HEK293 (cell line): ENCODE measurements at regions not wholly inside any gene's neighbourhood (a gene's known extent, or its start where the extent isn't known, plus 50 kb on each side); places are given as distances from the start of the nearest gene placed in this dataset.

ENCODE experiments used
- CTCF ChIA-PET: fragments of 350-600 bp; formaldehyde crosslinking; extraction: SDS; loops from one replicate; lab custom pipeline; 2021; ENCODE audit warnings: antibody characterized with exemption; lab: Yijun Ruan, JAX
- POLR2A ChIA-PET: fragments of 300-600 bp; formaldehyde crosslinking; extraction: SDS; loops from one replicate; lab custom pipeline; 2020; ENCODE audit warnings: antibody characterized with exemption, inconsistent platforms; lab: Yijun Ruan, JAX
- H3K27ac ChIP-seq: fragments of 200-500 bp; sonication (Bioruptor generic); 2 replicates; pipeline ENCODE4 v1.5.1; 2014; ENCODE audit warnings: low read depth, low read length, control low read depth, inconsistent platforms; ENCODE audit errors: extremely low read depth
- H3K36me3 ChIP-seq, 2 experiments: fragments of 200-500 bp in 1 of 2; sonication (Bioruptor generic) in 1 of 2; 1 replicate in 1 of 2; 2 replicates in 1 of 2; pipeline ENCODE4 v1.5.1; 2014 to 2017; ENCODE audit warnings: inconsistent platforms in 2 of 2, low read length in 2 of 2; ENCODE audit not compliant: control insufficient read depth in 2 of 2, insufficient read depth in 1 of 2
- H3K4me1 ChIP-seq: fragments of 200-500 bp; sonication (Bioruptor generic); 2 replicates; pipeline ENCODE4 v1.5.1; 2014; ENCODE audit warnings: mild to moderate bottlenecking, low read length, inconsistent platforms; ENCODE audit not compliant: control insufficient read depth, insufficient read depth
- H3K4me3 ChIP-seq: 2 replicates; pipeline ENCODE4 v1.5.1; 2011; ENCODE audit warnings: low read depth, mild to moderate bottlenecking, control low read depth, low read length, moderate library complexity
- H3K9me3 ChIP-seq: fragments of 200-500 bp; sonication (Bioruptor generic); 2 replicates; pipeline ENCODE4 v1.5.1; 2014; ENCODE audit warnings: low read depth, low read length, inconsistent platforms; ENCODE audit not compliant: control insufficient read depth, insufficient read depth
- EGR2 ChIP-seq: fragments of 450-650 bp; formaldehyde crosslinking; IDR thresholded peaks from 2 replicates; pipeline ENCODE4 v1.5.1; 2016; ENCODE audit warnings: low read depth, missing biosample characterization, missing genetic modification characterization
- GLIS1 ChIP-seq: fragments of 450-650 bp; formaldehyde crosslinking; IDR thresholded peaks from 2 replicates; pipeline ENCODE4 v1.5.1; 2016; ENCODE audit warnings: missing biosample characterization, missing genetic modification characterization
- KLF16 ChIP-seq: fragments of 450-650 bp; formaldehyde crosslinking; IDR thresholded peaks from 2 replicates; pipeline ENCODE4 v1.5.1; 2017; ENCODE audit warnings: missing biosample characterization, missing genetic modification characterization
- SETDB1 ChIP-seq: IDR thresholded peaks from one replicate; pipeline ENCODE4 v1.6.1; 2017; ENCODE audit warnings: mild to moderate bottlenecking, low read length, moderate library complexity, mixed read lengths; ENCODE audit not compliant: insufficient read length
- ZBTB48 ChIP-seq: fragments of 450-650 bp; formaldehyde crosslinking; IDR thresholded peaks from 2 replicates; pipeline ENCODE4 v1.5.1; 2016; ENCODE audit warnings: missing biosample characterization, missing genetic modification characterization
- ZNF2 ChIP-seq: fragments of 450-650 bp; formaldehyde crosslinking; IDR thresholded peaks from 2 replicates; pipeline ENCODE4 v1.5.1; 2016; ENCODE audit warnings: missing biosample characterization, missing genetic modification characterization
- ZNF223 ChIP-seq: fragments of 450-650 bp; formaldehyde crosslinking; IDR thresholded peaks from 2 replicates; pipeline ENCODE4 v1.5.1; 2016; ENCODE audit warnings: missing biosample characterization, missing genetic modification characterization
- ZNF335 ChIP-seq: fragments of 450-650 bp; formaldehyde crosslinking; conservative IDR thresholded peaks from 2 replicates; pipeline ENCODE4 v1.5.1; 2016; ENCODE audit warnings: missing biosample characterization, missing genetic modification characterization
- ZNF341 ChIP-seq: fragments of 450-650 bp; formaldehyde crosslinking; IDR thresholded peaks from 2 replicates; pipeline ENCODE4; 2016; ENCODE audit warnings: low read depth, missing biosample characterization, missing genetic modification characterization
- ZNF37A ChIP-seq: fragments of 450-650 bp; IDR thresholded peaks from 2 replicates; pipeline ENCODE4 v1.5.1; 2018; ENCODE audit warnings: missing biosample characterization, missing genetic modification characterization
- ZNF473 ChIP-seq: fragments of 450-650 bp; formaldehyde crosslinking; IDR thresholded peaks from 2 replicates; pipeline ENCODE4 v1.5.1; 2017; ENCODE audit warnings: missing biosample characterization, missing genetic modification characterization
- ZNF488 ChIP-seq: fragments of 450-650 bp; formaldehyde crosslinking; IDR thresholded peaks from 2 replicates; pipeline ENCODE4 v1.5.1; 2016; ENCODE audit warnings: missing biosample characterization, missing genetic modification characterization
- ZNF501 ChIP-seq: fragments of 450-650 bp; formaldehyde crosslinking; IDR thresholded peaks from 2 replicates; pipeline ENCODE4 v1.5.1; 2016; ENCODE audit warnings: missing biosample characterization, missing genetic modification characterization
- ZNF776 ChIP-seq: fragments of 450-650 bp; formaldehyde crosslinking; IDR thresholded peaks from 2 replicates; pipeline ENCODE4 v1.5.0; 2017; ENCODE audit warnings: missing biosample characterization, missing genetic modification characterization, borderline replicate concordance
- ZNF785 ChIP-seq: fragments of 450-650 bp; formaldehyde crosslinking; IDR thresholded peaks from 2 replicates; pipeline ENCODE4 v1.5.1; 2016; ENCODE audit warnings: missing biosample characterization, missing genetic modification characterization
- ZSCAN4 ChIP-seq: fragments of 450-650 bp; formaldehyde crosslinking; IDR thresholded peaks from 2 replicates; pipeline ENCODE4 v1.5.1; 2017; ENCODE audit warnings: missing biosample characterization, missing genetic modification characterization
- TF ChIP-seq, protein P1 (sequence below): fragments of 450-650 bp; formaldehyde crosslinking; IDR thresholded peaks from 2 replicates; pipeline ENCODE4 v1.5.1; 2016; ENCODE audit warnings: missing biosample characterization, missing genetic modification characterization
- TF ChIP-seq, protein P2 (sequence below): fragments of 450-650 bp; formaldehyde crosslinking; IDR thresholded peaks from 2 replicates; pipeline ENCODE4 v1.5.1; 2017; ENCODE audit warnings: missing biosample characterization, missing genetic modification characterization
- TF ChIP-seq, protein P3 (sequence below): fragments of 450-650 bp; formaldehyde crosslinking; IDR thresholded peaks from 2 replicates; pipeline ENCODE4 v1.5.1; 2016; ENCODE audit warnings: missing biosample characterization, missing genetic modification characterization
- TF ChIP-seq, protein P4 (sequence below): fragments of 450-650 bp; formaldehyde crosslinking; IDR thresholded peaks from 2 replicates; pipeline ENCODE4 v1.5.1; 2016; ENCODE audit warnings: missing biosample characterization, missing genetic modification characterization
- TF ChIP-seq, protein P5 (sequence below): fragments of 450-650 bp; formaldehyde crosslinking; IDR thresholded peaks from 2 replicates; pipeline ENCODE4 v1.5.1; 2017; ENCODE audit warnings: missing biosample characterization, missing genetic modification characterization

GRCh38 chr2:71813315-71813714 lies 334.3 kb downstream of the CYP26B1 start:
- Histone ChIP-seq H3K4me3 (no peak overlapping the region), H3K9me3 (no peaks in the 10 kb centered on the region), H3K36me3 (no peaks in the 10 kb centered on the region), H3K27ac (no peak overlapping the region), H3K4me1 (no peaks in the 10 kb centered on the region)
- CTCF ChIA-PET: interaction anchor here (1.9 to 4.1 kb wide), 2 partner anchors 11 to 15 kb away, joined by 10 to 20 read pairs; no protein-coding TSS in a partner anchor
- POLR2A ChIA-PET: no interaction called here
- TF ChIP-seq ZSCAN4 (tag by site-specific recombination) (no peak), ZNF2 (tag by site-specific recombination) (no peak), ZNF785 (tag by site-specific recombination) (no peak), GLIS1 (tag by site-specific recombination) (no peak), ZNF776 (tag by site-specific recombination) (no peak), ZNF501 (tag by site-specific recombination) (no peak)
- TF ChIP-seq, protein P1, sequence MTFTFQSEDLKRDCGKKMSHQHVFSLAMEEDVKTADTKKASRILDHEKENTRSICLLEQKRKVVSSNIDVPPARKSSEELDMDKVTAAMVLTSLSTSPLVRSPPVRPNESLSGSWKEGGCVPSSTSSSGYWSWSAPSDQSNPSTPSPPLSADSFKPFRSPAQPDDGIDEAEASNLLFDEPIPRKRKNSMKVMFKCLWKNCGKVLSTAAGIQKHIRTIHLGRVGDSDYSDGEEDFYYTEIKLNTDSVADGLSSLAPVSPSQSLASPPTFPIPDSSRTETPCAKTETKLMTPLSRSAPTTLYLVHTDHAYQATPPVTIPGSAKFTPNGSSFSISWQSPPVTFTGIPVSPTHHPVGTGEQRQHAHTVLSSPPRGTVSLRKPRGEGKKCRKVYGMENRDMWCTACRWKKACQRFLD (tag by site-specific recombination): no peak
- TF ChIP-seq, protein P2, sequence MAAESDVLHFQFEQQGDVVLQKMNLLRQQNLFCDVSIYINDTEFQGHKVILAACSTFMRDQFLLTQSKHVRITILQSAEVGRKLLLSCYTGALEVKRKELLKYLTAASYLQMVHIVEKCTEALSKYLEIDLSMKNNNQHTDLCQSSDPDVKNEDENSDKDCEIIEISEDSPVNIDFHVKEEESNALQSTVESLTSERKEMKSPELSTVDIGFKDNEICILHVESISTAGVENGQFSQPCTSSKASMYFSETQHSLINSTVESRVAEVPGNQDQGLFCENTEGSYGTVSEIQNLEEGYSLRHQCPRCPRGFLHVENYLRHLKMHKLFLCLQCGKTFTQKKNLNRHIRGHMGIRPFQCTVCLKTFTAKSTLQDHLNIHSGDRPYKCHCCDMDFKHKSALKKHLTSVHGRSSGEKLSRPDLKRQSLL (tag by site-specific recombination): no peak
- TF ChIP-seq, protein P3, sequence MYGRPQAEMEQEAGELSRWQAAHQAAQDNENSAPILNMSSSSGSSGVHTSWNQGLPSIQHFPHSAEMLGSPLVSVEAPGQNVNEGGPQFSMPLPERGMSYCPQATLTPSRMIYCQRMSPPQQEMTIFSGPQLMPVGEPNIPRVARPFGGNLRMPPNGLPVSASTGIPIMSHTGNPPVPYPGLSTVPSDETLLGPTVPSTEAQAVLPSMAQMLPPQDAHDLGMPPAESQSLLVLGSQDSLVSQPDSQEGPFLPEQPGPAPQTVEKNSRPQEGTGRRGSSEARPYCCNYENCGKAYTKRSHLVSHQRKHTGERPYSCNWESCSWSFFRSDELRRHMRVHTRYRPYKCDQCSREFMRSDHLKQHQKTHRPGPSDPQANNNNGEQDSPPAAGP (tag by site-specific recombination): no peak
- TF ChIP-seq, all 188 proteins: peak for 0

- no peaks in the 10 kb centered on the region for H3K4me1 ChIP-seq
- TF ChIP-seq, protein P4, sequence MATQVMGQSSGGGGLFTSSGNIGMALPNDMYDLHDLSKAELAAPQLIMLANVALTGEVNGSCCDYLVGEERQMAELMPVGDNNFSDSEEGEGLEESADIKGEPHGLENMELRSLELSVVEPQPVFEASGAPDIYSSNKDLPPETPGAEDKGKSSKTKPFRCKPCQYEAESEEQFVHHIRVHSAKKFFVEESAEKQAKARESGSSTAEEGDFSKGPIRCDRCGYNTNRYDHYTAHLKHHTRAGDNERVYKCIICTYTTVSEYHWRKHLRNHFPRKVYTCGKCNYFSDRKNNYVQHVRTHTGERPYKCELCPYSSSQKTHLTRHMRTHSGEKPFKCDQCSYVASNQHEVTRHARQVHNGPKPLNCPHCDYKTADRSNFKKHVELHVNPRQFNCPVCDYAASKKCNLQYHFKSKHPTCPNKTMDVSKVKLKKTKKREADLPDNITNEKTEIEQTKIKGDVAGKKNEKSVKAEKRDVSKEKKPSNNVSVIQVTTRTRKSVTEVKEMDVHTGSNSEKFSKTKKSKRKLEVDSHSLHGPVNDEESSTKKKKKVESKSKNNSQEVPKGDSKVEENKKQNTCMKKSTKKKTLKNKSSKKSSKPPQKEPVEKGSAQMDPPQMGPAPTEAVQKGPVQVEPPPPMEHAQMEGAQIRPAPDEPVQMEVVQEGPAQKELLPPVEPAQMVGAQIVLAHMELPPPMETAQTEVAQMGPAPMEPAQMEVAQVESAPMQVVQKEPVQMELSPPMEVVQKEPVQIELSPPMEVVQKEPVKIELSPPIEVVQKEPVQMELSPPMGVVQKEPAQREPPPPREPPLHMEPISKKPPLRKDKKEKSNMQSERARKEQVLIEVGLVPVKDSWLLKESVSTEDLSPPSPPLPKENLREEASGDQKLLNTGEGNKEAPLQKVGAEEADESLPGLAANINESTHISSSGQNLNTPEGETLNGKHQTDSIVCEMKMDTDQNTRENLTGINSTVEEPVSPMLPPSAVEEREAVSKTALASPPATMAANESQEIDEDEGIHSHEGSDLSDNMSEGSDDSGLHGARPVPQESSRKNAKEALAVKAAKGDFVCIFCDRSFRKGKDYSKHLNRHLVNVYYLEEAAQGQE (tag by site-specific recombination): no peak
- no peak for TF ChIP-seq SETDB1
- TF ChIP-seq ZNF37A: no peak
- no peak for TF ChIP-seq ZNF341 (tag by site-specific recombination)
- TF ChIP-seq, protein P5, sequence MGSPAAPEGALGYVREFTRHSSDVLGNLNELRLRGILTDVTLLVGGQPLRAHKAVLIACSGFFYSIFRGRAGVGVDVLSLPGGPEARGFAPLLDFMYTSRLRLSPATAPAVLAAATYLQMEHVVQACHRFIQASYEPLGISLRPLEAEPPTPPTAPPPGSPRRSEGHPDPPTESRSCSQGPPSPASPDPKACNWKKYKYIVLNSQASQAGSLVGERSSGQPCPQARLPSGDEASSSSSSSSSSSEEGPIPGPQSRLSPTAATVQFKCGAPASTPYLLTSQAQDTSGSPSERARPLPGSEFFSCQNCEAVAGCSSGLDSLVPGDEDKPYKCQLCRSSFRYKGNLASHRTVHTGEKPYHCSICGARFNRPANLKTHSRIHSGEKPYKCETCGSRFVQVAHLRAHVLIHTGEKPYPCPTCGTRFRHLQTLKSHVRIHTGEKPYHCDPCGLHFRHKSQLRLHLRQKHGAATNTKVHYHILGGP: no peak
- TF ChIP-seq ZBTB48 (tag by site-specific recombination): no peak
- TF ChIP-seq ZNF473 (tag by site-specific recombination): no peak
- no peak for TF ChIP-seq ZNF488 (tag by site-specific recombination)
- TF ChIP-seq ZNF335 (tag by site-specific recombination): no peak
- TF ChIP-seq EGR2 (tag by site-specific recombination): no peak
- no peak for TF ChIP-seq ZNF223
- TF ChIP-seq KLF16 (tag by site-specific recombination): no peak
- TF ChIP-seq, all 188 proteins: peak for 0
- CTCF ChIA-PET: interaction anchor here (0.9 to 4.1 kb wide), 3 partner anchors 11 to 34 kb away, joined by 3 to 20 read pairs (median 10); no protein-coding TSS in a partner anchor
- POLR2A ChIA-PET: no interaction called here
- Histone ChIP-seq H3K36me3 (no peaks in the 10 kb centered on the region), H3K9me3 (no peaks in the 10 kb centered on the region), H3K4me3 (no peak overlapping the region), H3K27ac (no peak overlapping the region)
These were observed 334.9 kb downstream of the CYP26B1 start for GRCh38 chr2:71812736-71813135.
